MM.1S (cell line): ENCODE measurements at regions not wholly inside any gene's neighbourhood (a gene's known extent, or its start where the extent isn't known, plus 50 kb on each side); places are given as distances from the start of the nearest gene placed in this dataset.

ENCODE experiments used
- DNase-seq: peaks from one replicate; pipeline ENCODE4 v3.0.0-alpha.2; 2015
- H2AFZ ChIP-seq: fragments of 300-600 bp; sonication (generic); 2 replicates; pipeline ENCODE4 v1.6.0; 2016; ENCODE audit warnings: antibody characterized with exemption, low read length
- H3F3A ChIP-seq: fragments of 300-600 bp; sonication (generic); 2 replicates; pipeline ENCODE4 v1.6.1; 2016; ENCODE audit warnings: mild to moderate bottlenecking, antibody characterized with exemption, low read length, moderate library complexity, mixed read lengths; ENCODE audit not compliant: insufficient read depth
- H3K27ac ChIP-seq: fragments of 300-600 bp; sonication (generic); 2 replicates; pipeline ENCODE4 v1.5.1; 2016; ENCODE audit warnings: mild to moderate bottlenecking, low read length
- H3K27me3 ChIP-seq: fragments of 300-600 bp; sonication (generic); replicated peaks from 2 replicates; pipeline ENCODE4 v1.6.0; 2016; ENCODE audit warnings: low read length; ENCODE audit not compliant: insufficient read depth
- H3K36me3 ChIP-seq: fragments of 300-600 bp; sonication (generic); replicated peaks from 2 replicates; pipeline ENCODE4 v1.6.1; 2016; ENCODE audit warnings: mild to moderate bottlenecking, low read length, mixed read lengths; ENCODE audit not compliant: insufficient read depth
- H3K4me1 ChIP-seq: fragments of 300-600 bp; sonication (generic); 2 replicates; pipeline ENCODE4 v1.6.1; 2016; ENCODE audit warnings: low read length, mixed read lengths
- H3K4me2 ChIP-seq: fragments of 300-600 bp; sonication (generic); 2 replicates; pipeline ENCODE4 v1.6.0; 2016; ENCODE audit warnings: low read depth, low read length
- H3K4me3 ChIP-seq: fragments of 300-600 bp; sonication (generic); 2 replicates; pipeline ENCODE4 v1.5.1; 2016; ENCODE audit warnings: low read length, mixed read lengths
- H3K79me2 ChIP-seq: fragments of 300-600 bp; sonication (generic); 2 replicates; pipeline ENCODE4 v1.6.1; 2016; ENCODE audit warnings: mixed run types, low read length, mixed read lengths
- H3K9ac ChIP-seq: fragments of 300-600 bp; sonication (generic); 2 replicates; pipeline ENCODE4 v1.6.1; 2016; ENCODE audit warnings: low read length, mixed read lengths
- H3K9me2 ChIP-seq: fragments of 300-600 bp; sonication (generic); replicated peaks from 2 replicates; pipeline ENCODE4 v1.6.1; 2016; ENCODE audit warnings: mild to moderate bottlenecking, low read length, mixed read lengths; ENCODE audit not compliant: insufficient read depth
- H3K9me3 ChIP-seq: fragments of 300-600 bp; sonication (generic); replicated peaks from 2 replicates; pipeline ENCODE4 v1.6.1; 2016; ENCODE audit warnings: mild to moderate bottlenecking, low read length, mixed read lengths; ENCODE audit not compliant: insufficient read depth
- H4K20me1 ChIP-seq: fragments of 300-600 bp; sonication (generic); 2 replicates; pipeline ENCODE4 v1.6.1; 2016; ENCODE audit warnings: mild to moderate bottlenecking, low read length, moderate library complexity, mixed read lengths; ENCODE audit not compliant: insufficient read depth
- EZH2 ChIP-seq: fragments of 300-600 bp; sonication (generic); optimal IDR thresholded peaks from 2 replicates; pipeline ENCODE3; 2017; ENCODE audit warnings: low read depth, mild to moderate bottlenecking, antibody characterized with exemption, low read length, mixed read lengths
- EZH2phosphoT487 ChIP-seq: fragments of 300-600 bp; sonication (generic); IDR thresholded peaks from 2 replicates; pipeline ENCODE4 v1.6.1; 2018; ENCODE audit warnings: antibody characterized with exemption, low read length
- TF ChIP-seq, protein P1 (sequence below): fragments of 300-600 bp; sonication (generic); IDR thresholded peaks from 2 replicates; pipeline ENCODE4 v1.5.1; 2016; ENCODE audit warnings: antibody characterized with exemption, low read length, mixed read lengths

- Histone ChIP-seq H3F3A (no peaks in the 10 kb centered on the region), H3K79me2 (no peaks in the 10 kb centered on the region), H4K20me1 (no peaks in the 10 kb centered on the region), H3K9me2 (no peaks in the 10 kb centered on the region), H3K9ac (no peak overlapping the region), H3K4me1 (no peaks in the 10 kb centered on the region), H3K9me3 (no peaks in the 10 kb centered on the region), H2AFZ (no peak overlapping the region), H3K27me3 (no peaks in the 10 kb centered on the region), H3K27ac (no peak overlapping the region), H3K36me3 (no peaks in the 10 kb centered on the region), H3K4me3 (no peak overlapping the region), H3K4me2 (no peak overlapping the region)
- TF ChIP-seq EZH2phosphoT487: no peak
- TF ChIP-seq, protein P1, sequence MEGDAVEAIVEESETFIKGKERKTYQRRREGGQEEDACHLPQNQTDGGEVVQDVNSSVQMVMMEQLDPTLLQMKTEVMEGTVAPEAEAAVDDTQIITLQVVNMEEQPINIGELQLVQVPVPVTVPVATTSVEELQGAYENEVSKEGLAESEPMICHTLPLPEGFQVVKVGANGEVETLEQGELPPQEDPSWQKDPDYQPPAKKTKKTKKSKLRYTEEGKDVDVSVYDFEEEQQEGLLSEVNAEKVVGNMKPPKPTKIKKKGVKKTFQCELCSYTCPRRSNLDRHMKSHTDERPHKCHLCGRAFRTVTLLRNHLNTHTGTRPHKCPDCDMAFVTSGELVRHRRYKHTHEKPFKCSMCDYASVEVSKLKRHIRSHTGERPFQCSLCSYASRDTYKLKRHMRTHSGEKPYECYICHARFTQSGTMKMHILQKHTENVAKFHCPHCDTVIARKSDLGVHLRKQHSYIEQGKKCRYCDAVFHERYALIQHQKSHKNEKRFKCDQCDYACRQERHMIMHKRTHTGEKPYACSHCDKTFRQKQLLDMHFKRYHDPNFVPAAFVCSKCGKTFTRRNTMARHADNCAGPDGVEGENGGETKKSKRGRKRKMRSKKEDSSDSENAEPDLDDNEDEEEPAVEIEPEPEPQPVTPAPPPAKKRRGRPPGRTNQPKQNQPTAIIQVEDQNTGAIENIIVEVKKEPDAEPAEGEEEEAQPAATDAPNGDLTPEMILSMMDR: no peak
- TF ChIP-seq EZH2: no peak
- no peak for DNase-seq
Measured at GRCh38 chr14:38105106-38105702, 102.5 kb upstream of the SSTR1 start.

- Histone ChIP-seq H3K4me3 (no peak overlapping the region), H3K27ac (no peak overlapping the region), H3F3A (no peaks in the 10 kb centered on the region), H3K79me2 (no peaks in the 10 kb centered on the region), H2AFZ (no peak overlapping the region), H3K9me2 (no peaks in the 10 kb centered on the region), H3K27me3 (no peaks in the 10 kb centered on the region), H4K20me1 (no peaks in the 10 kb centered on the region), H3K9me3 (no peaks in the 10 kb centered on the region), H3K36me3 (no peaks in the 10 kb centered on the region), H3K4me1 (no peaks in the 10 kb centered on the region), H3K4me2 (no peak overlapping the region), H3K9ac (no peak overlapping the region)
- TF ChIP-seq, protein P1: no peak
- TF ChIP-seq EZH2phosphoT487: no peak
- no peak for TF ChIP-seq EZH2
- peak; percentile 10 for DNase-seq
Measured at GRCh38 chr14:38107216-38107631, 100.5 kb upstream of the SSTR1 start.

DNA sequence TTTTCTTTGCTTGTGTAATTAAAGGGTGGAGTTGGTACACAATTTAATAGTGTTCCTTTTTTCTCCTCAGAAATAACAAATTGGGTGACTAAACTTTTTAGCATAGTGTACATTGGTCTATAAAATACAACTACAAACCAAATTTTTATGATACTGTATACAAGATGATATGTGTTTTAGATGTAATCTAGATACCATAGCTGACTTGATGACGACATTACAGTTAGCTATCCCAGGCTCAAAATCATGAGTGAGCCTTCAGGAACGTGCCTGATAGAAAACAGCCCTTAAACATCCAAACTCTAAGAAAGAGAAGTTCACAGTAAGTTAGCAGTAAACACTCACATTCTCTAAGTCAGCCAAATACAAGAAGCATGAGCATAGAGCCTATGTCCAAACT, 99.0 kb upstream of the SSTR1 start:
- Histone ChIP-seq H3K27ac (no peak overlapping the region), H3K27me3 (no peaks in the 10 kb centered on the region), H3F3A (no peaks in the 10 kb centered on the region), H3K36me3 (no peaks in the 10 kb centered on the region), H3K9me3 (no peaks in the 10 kb centered on the region), H3K4me1 (no peaks in the 10 kb centered on the region), H4K20me1 (no peaks in the 10 kb centered on the region), H3K4me2 (no peak overlapping the region), H3K4me3 (no peak overlapping the region), H3K79me2 (no peaks in the 10 kb centered on the region), H2AFZ (no peak overlapping the region), H3K9me2 (no peaks in the 10 kb centered on the region), H3K9ac (no peak overlapping the region)
- TF ChIP-seq EZH2 (no peak), EZH2phosphoT487 (no peak)
- TF ChIP-seq, protein P1: no peak
- DNase-seq: no peak
